Natural killer cell treated with Interleukin-12 subunit alpha and Interleukin-12 subunit beta and Interleukin-15 and Interleukin-18, amount 100 ng/mL, for 72 hours (primary cell): ENCODE measurements at regions not wholly inside any gene's neighbourhood (a gene's known extent, or its start where the extent isn't known, plus 50 kb on each side); places are given as distances from the start of the nearest gene placed in this dataset.

Experiments used
- ATAC-seq, 2 donors: fragments of 150-1000 bp; cut with Tn5 transposase in 1 of 2; sonication (Bioruptor Pico), chemical (Tn5 transposase) in 1 of 2; 2 replicates each; pipeline ENCODE4 v1.10.0; 2021
- DNase-seq: peaks from one replicate; pipeline ENCODE4 v3.0.0; 2022; ENCODE audit warnings: low spot score
- H3K27ac Mint-ChIP-seq, 2 donors: 1 replicate in 1 of 2; 2 replicates in 1 of 2; pipeline ENCODE4 v1.8.0; 2022; ENCODE audit warnings: mixed read lengths in 2 of 2, mild to moderate bottlenecking in 1 of 2, moderate library complexity in 1 of 2
- H3K27me3 Mint-ChIP-seq, 2 donors: 1 replicate in 1 of 2; 2 replicates in 1 of 2; pipeline ENCODE4 v1.8.0; 2022; ENCODE audit warnings: mixed read lengths in 2 of 2
- H3K36me3 Mint-ChIP-seq: one replicate; pipeline ENCODE4 v1.8.0; 2022; ENCODE audit warnings: mixed read lengths
- H3K4me1 Mint-ChIP-seq, 2 donors: 1 replicate in 1 of 2; 2 replicates in 1 of 2; pipeline ENCODE4 v1.8.0; 2022; ENCODE audit warnings: low read depth in 2 of 2, mixed read lengths in 2 of 2, mild to moderate bottlenecking in 1 of 2
- H3K4me3 Mint-ChIP-seq: one replicate; pipeline ENCODE4 v1.8.0; 2022; ENCODE audit warnings: mixed read lengths
- H3K9me3 Mint-ChIP-seq: 2 replicates; pipeline ENCODE4 v1.8.0; 2022; ENCODE audit warnings: mixed read lengths

DNA sequence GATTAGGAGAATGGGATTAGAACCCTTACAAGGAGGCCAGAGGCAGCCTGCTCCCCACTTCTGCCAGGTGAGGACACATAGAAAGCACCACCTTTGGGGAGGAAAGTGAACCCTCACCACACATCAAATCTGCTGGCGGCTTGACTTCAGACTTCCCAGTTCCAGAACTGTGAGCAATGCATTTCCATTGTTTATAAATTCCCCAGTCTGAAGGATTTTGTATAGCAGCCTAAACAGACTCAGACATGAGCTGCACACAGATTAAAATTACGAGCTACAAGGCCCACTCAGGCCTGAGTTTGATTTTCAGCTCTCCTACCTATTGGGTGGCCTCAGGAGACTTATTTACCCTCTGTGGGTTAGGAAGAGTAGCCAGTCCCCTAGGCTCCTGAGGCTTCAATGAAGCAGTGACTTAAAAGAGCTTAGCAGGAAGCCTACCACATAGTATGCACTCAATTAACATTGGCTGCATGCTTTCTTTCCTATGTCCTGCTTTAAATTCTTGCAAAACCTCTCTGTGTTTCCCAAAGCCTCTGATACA lies 350.7 kb upstream of the ZMIZ1 start:
- Mint-ChIP-seq H3K9me3 (no peaks in the 10 kb centered on the region), H3K4me3 (no peak overlapping the region), H3K4me1 (no peaks in the 10 kb centered on the region), H3K27ac (no peak overlapping the region), H3K36me3 (no peaks in the 10 kb centered on the region), H3K27me3 (peaks cover 10 to 29% of the 10 kb centered on the region in 2 donors)
- no peak for ATAC-seq
- no peak for DNase-seq

DNA sequence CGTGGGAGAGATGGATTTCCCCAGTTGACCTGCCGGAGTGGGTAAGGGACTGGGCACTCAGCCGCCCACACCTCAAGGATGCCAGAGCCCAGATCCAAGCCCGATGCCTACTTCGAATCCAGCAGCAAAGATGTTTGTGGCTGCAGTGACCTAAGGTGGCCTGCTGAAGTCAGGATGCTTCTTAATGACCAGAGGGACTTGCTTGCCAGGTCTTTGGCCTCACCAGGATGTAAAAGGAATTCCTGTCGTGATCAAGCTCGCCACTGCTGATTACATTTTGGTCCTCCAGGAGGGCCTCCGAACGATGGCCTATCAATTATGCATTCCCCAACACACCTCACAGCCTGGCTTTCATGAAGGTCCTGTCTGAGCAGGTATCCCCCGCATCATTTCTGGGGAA lies 349.5 kb upstream of the ZMIZ1 start:
- H3K27me3 Mint-ChIP-seq, result peaks cover 18 to 33% of the 10 kb centered on the region in 2 donors
- no peaks in the 10 kb centered on the region for H3K9me3 Mint-ChIP-seq
- no peak for DNase-seq
- H3K27ac Mint-ChIP-seq, result no peak overlapping the region
- no peak for ATAC-seq
- H3K4me3 Mint-ChIP-seq, result no peak overlapping the region
- no peaks in the 10 kb centered on the region for H3K36me3 Mint-ChIP-seq
- no peaks in the 10 kb centered on the region for H3K4me1 Mint-ChIP-seq

DNA sequence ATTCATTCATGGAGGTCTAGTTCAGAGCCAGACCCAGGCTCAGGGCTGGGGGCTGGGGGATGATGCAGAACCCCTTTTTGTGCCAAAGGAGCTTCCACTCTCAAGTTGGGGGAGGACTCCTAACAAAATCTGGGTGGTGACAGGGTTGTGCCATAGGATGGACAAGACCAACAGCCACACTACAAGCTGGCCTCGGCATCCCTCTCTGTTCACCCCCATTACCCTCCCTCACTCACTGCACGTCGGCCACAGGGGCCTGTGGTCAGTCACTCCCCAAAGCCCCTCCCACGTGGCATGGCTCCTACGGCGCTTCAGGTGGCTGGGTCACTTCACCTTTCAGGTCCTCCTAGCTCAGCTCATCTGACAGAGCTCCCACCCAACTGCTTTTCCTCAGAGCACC lies 348.7 kb upstream of the ZMIZ1 start:
- ATAC-seq (no peak), DNase-seq (no peak)
- no peak overlapping the region for H3K4me3 Mint-ChIP-seq
- H3K36me3 Mint-ChIP-seq, result no peaks in the 10 kb centered on the region
- no peak overlapping the region for H3K27ac Mint-ChIP-seq
- peaks cover 21 to 39% of the 10 kb centered on the region in 2 donors for H3K27me3 Mint-ChIP-seq
- H3K9me3 Mint-ChIP-seq, result no peaks in the 10 kb centered on the region
- H3K4me1 Mint-ChIP-seq, result no peaks in the 10 kb centered on the region

DNA sequence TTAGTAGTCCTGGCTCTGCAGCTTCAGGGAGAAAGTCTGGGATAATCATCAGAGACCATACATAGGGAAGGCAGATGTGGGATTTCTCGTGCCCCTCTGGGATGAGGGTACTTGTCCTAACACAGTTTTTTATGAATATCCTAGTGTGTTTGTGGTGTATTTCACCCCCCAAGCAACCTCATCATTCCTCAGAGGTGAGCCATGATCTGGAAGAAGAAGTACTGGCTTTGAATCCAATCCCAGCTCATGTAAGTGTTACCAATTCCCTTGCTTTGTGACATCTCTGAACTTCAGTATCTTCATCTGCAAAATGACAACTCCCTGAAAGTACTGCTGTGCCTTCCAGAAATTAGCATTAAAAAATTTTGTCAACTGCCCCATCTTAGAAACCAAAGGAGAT lies 347.5 kb upstream of the ZMIZ1 start:
- ATAC-seq (no peak), DNase-seq (no peak)
- H3K27ac Mint-ChIP-seq, result no peak overlapping the region
- no peak overlapping the region for H3K4me3 Mint-ChIP-seq
- H3K27me3 Mint-ChIP-seq, result peaks cover 26 to 50% of the 10 kb centered on the region in 2 donors
- H3K36me3 Mint-ChIP-seq, result no peaks in the 10 kb centered on the region
- H3K4me1 Mint-ChIP-seq, result no peaks in the 10 kb centered on the region
- no peaks in the 10 kb centered on the region for H3K9me3 Mint-ChIP-seq

DNA sequence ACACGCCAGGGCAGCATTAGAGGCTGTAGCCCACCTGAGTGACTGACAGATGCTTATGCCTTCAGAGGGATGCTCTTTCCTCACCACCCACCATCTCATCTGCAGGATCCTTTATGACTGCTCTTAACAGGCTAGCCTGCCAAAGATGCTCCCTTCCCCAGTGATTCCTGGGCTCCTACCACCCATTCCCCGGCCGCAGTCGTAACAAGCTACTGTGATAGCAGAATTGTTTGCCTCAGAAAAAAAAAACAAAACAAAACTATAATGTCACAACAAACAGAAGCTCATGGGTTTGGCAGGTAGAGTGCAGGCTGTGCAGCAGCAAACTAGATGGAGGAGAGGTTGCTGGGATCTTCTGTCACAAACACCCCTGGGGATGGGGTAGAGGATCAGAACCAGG lies 343.9 kb upstream of the ZMIZ1 start:
- Mint-ChIP-seq H3K9me3 (no peaks in the 10 kb centered on the region), H3K27me3 (peaks cover 36 to 70% of the 10 kb centered on the region in 2 donors), H3K36me3 (no peaks in the 10 kb centered on the region), H3K27ac (no peak overlapping the region), H3K4me3 (no peak overlapping the region), H3K4me1 (no peaks in the 10 kb centered on the region)
- DNase-seq, result no peak
- no peak for ATAC-seq

DNA sequence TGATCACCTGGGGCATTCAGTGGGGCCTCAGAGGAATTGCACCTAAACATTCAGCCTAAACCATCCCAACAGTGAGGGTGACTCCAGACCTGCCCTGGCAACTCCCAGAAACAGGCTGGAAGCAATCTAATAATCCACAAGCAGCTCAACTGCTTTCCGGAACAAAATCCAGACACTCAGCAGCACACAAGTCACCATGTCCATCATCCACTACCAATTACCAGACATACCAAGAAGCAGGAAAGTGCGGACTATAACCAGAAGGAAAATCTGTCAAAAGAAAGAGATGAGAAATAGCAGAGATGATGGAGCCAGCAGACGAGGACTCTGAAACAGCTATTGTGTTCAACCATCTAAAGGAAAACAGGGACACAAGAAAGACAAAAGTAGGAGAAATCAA lies 342.6 kb upstream of the ZMIZ1 start:
- no peak for DNase-seq
- no peak overlapping the region for H3K27ac Mint-ChIP-seq
- H3K36me3 Mint-ChIP-seq, result no peaks in the 10 kb centered on the region
- ATAC-seq, result no peak
- H3K9me3 Mint-ChIP-seq, result no peaks in the 10 kb centered on the region
- no peaks in the 10 kb centered on the region for H3K4me1 Mint-ChIP-seq
- peaks cover 41 to 59% of the 10 kb centered on the region in 2 donors for H3K27me3 Mint-ChIP-seq
- no peak overlapping the region for H3K4me3 Mint-ChIP-seq

DNA sequence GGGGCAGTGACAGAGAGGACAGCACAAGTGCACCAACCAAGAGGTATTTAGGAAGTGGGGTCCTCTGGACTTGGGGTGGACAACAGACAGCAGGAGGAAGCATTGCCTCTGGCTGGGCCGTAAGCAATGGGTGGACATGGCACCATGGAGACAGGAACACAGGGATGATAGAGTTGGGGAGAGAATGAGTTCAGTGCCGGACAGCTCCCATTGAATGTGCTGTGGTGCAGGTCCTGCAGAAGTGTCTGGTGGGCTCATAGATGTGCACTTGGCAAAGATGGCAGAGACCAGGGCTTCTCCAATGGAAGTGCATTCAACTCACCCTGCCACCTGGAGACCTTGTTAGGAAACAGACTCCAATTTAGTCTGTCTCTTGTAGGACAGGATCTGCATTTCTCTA lies 341.5 kb upstream of the ZMIZ1 start:
- H3K4me1 Mint-ChIP-seq, result no peaks in the 10 kb centered on the region
- no peak overlapping the region for H3K4me3 Mint-ChIP-seq
- no peaks in the 10 kb centered on the region for H3K36me3 Mint-ChIP-seq
- H3K27ac Mint-ChIP-seq, result no peak overlapping the region
- DNase-seq (no peak), ATAC-seq (peak in 1 of 2 donors; percentile 26)
- H3K27me3 Mint-ChIP-seq, result peaks cover 38 to 54% of the 10 kb centered on the region in 2 donors
- H3K9me3 Mint-ChIP-seq, result no peaks in the 10 kb centered on the region

DNA sequence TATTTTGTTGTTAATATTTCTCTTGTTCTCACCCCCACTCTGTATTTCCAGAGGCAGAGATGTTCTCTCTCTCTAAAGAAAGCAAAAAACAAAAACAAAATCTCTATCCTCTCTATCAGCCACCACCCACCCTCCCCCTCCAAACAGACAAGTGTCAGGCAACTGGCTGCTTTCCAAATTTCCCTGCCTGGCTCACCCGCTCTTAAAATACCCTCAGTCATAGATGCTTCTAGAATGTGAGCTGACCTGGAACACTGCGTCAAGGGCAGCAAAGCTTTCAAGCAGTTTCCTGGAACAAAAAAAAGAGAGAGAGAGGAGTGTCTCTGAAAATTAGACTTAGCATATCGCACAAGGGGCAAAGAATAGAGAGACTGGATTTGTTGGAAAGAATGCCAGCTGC lies 341.0 kb upstream of the ZMIZ1 start:
- DNase-seq (no peak), ATAC-seq (no peak)
- no peaks in the 10 kb centered on the region for H3K9me3 Mint-ChIP-seq
- H3K4me1 Mint-ChIP-seq, result no peaks in the 10 kb centered on the region
- peaks cover 38 to 54% of the 10 kb centered on the region in 2 donors for H3K27me3 Mint-ChIP-seq
- H3K27ac Mint-ChIP-seq, result no peak overlapping the region
- no peak overlapping the region for H3K4me3 Mint-ChIP-seq
- H3K36me3 Mint-ChIP-seq, result no peaks in the 10 kb centered on the region

DNA sequence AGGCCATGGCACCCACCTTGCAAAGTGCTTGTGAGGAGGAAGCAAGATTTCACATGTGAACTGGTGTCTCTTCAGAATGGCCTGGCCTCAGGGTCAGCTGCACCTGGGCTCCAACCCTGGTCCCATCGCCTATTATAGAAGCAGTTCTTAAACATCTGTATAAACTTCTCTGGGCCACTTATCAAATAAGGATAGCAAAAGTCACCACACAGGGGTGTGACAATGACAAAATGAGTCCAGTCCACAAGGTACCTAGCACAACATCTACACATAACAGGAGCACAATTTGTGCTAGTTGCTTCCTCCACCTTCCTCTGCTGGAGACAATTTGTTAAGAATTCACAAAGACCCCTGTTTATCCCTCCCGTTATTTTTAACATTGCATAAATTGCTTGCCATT lies 340.6 kb upstream of the ZMIZ1 start:
- no peaks in the 10 kb centered on the region for H3K4me1 Mint-ChIP-seq
- H3K27ac Mint-ChIP-seq, result no peak overlapping the region
- DNase-seq (no peak), ATAC-seq (no peak)
- H3K4me3 Mint-ChIP-seq, result no peak overlapping the region
- no peaks in the 10 kb centered on the region for H3K36me3 Mint-ChIP-seq
- no peaks in the 10 kb centered on the region for H3K9me3 Mint-ChIP-seq
- peaks cover 38 to 54% of the 10 kb centered on the region in 2 donors for H3K27me3 Mint-ChIP-seq

DNA sequence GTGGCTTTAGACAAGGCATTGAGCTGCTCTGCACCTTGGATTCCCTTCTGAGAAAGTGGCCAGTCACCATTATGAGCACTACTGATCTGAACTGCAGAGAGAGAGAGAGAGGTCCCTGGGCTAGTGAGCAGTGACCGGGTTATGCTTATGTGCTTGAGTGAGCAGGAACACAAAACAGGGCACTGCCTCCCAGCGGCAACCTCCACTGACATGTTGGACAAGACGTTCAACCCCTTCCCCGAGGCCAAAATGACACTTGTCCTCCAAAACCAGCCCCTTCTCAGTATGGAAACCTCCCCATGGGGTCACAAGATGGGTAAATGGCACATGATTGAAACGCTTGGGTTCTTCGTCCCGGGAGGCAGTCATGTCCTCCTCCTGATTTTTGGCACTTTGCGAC lies 339.4 kb upstream of the ZMIZ1 start:
- no peak for ATAC-seq
- H3K27ac Mint-ChIP-seq, result no peak overlapping the region
- DNase-seq, result no peak
- no peak overlapping the region for H3K4me3 Mint-ChIP-seq
- H3K27me3 Mint-ChIP-seq, result peaks cover 29 to 43% of the 10 kb centered on the region in 2 donors
- no peaks in the 10 kb centered on the region for H3K4me1 Mint-ChIP-seq
- no peaks in the 10 kb centered on the region for H3K36me3 Mint-ChIP-seq
- H3K9me3 Mint-ChIP-seq, result no peaks in the 10 kb centered on the region

DNA sequence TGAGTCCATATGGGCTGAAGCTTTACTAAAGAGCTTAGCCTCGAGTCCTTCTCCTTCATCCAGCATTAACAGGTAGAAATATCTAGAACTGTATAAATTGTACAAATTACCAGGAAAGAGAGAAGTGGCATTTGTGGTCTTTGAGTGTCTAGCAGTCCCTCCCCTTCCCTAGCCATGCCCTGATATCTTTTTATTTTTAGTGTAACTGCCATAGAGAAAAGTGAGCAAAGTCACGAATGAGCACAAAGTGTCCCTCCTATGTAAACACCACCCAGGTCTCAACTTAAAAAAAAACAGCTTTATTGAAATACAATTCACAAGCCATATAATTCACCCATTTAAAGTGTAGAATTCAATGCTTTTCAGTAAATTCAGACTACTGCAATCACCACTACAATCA lies 339.0 kb upstream of the ZMIZ1 start:
- no peaks in the 10 kb centered on the region for H3K9me3 Mint-ChIP-seq
- H3K27ac Mint-ChIP-seq, result no peak overlapping the region
- H3K4me1 Mint-ChIP-seq, result no peaks in the 10 kb centered on the region
- peaks cover 28 to 41% of the 10 kb centered on the region in 2 donors for H3K27me3 Mint-ChIP-seq
- no peak for DNase-seq
- no peaks in the 10 kb centered on the region for H3K36me3 Mint-ChIP-seq
- no peak overlapping the region for H3K4me3 Mint-ChIP-seq
- no peak for ATAC-seq

DNA sequence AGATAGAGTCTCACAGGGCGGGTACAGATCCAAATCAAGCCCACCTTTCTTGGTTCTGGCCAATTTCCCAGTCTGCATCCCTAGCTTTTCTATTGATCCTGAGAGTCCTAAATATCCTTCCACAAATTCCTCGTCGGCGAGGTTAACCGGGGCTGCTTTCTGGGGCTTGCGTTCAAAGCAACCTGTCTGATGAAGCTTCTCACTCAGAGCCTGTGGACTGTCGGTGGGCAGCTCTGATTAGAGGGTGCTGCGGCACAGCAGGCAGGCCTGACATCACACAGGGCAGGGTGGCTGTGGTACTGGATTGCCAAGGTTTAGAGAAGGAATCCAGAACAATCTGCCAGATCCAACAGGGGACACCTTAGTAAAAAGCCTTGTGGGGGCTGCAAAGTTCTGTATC lies 338.0 kb upstream of the ZMIZ1 start:
- no peak overlapping the region for H3K27ac Mint-ChIP-seq

DNA sequence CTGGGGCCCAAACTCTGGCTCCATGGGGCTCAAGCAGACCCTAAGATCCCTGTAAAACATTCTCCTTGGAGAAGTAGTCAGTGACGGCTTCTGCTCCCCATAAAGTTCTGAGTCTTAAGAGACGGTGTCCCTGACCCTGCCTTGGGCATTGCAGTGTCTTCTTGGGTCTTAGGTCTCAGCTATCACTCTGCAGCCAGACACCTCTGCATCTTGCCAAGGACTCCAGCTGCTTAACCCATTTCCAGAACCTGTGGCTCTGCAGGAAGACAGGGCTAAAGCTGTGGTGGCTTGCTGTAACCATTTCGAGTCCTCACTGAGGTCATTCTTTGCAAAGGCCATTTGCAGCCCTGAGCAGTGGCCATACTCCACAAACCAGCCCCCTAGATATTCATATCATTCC lies 337.1 kb upstream of the ZMIZ1 start:
- no peak overlapping the region for H3K4me3 Mint-ChIP-seq
- no peak overlapping the region for H3K27ac Mint-ChIP-seq
- DNase-seq (no peak), ATAC-seq (no peak)
- no peaks in the 10 kb centered on the region for H3K4me1 Mint-ChIP-seq
- H3K36me3 Mint-ChIP-seq, result no peaks in the 10 kb centered on the region
- peaks cover 20 to 36% of the 10 kb centered on the region in 2 donors for H3K27me3 Mint-ChIP-seq
- no peaks in the 10 kb centered on the region for H3K9me3 Mint-ChIP-seq

More for the DNA sequence above, 338.0 kb upstream of the ZMIZ1 start:
- no peak overlapping the region for H3K4me3 Mint-ChIP-seq
- H3K4me1 Mint-ChIP-seq, result no peaks in the 10 kb centered on the region
- DNase-seq, result no peak
- H3K36me3 Mint-ChIP-seq, result no peaks in the 10 kb centered on the region
- no peak for ATAC-seq
- peaks cover 24 to 40% of the 10 kb centered on the region in 2 donors for H3K27me3 Mint-ChIP-seq
- no peaks in the 10 kb centered on the region for H3K9me3 Mint-ChIP-seq

DNA sequence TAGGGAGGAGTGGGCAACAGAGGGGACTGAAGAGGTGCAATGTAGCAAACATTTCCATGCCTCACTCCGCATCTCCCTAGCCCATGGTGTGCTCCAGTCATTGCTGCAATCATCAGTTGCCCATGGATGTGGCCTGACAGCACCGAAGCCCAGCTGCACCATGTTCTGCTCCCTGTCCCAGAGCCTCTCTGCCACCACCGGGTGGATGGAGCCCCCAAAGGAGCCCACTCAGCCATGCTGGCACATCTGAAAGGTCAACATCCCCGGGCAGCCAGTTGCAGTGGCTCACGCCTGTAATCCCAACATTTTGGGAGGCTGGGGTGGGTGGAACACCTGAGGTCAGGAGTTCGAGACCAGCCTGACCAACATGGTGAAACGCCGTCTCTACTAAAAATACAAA lies 336.4 kb upstream of the ZMIZ1 start:
- Mint-ChIP-seq H3K4me1 (no peaks in the 10 kb centered on the region), H3K36me3 (no peaks in the 10 kb centered on the region), H3K4me3 (no peak overlapping the region), H3K27me3 (peaks cover 18 to 38% of the 10 kb centered on the region in 2 donors), H3K9me3 (no peaks in the 10 kb centered on the region), H3K27ac (no peak overlapping the region)
- no peak for ATAC-seq
- DNase-seq, result no peak

DNA sequence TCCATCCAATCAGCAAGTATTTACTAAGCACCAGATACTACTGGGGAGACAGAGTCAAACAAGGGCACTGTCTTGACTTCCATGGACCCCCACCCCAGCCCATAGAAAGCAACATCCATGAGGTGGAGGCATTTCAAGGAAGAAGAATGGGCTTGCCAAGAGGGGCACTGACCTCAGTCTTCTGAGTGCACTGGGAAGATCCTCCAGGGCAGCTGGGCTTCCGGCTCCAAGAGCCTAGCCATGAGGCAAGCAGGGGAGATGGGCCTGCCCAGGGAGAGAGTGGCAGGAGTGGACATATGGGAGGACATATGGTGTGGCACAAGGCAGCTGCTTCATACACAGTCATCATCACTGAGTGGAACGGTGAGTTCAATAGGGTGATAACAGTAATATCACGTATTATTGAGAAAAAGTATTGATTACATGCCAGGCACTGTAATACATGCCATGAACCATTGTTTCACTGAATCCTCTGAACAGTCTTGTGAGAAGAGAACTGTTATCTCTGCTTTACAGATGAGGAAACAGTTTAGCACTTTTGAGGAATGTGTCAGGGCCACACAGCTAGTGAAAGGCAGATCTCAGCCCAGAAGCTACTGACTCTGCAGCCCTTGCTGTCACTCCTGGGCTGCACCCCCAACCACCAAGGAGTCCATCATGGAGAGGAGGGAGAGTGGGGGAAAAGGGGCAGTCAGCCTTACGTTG lies 331.7 kb upstream of the ZMIZ1 start:
- ATAC-seq (no peak), DNase-seq (no peak)
- no peaks in the 10 kb centered on the region for H3K4me1 Mint-ChIP-seq
- H3K27me3 Mint-ChIP-seq, result peaks cover 8 to 30% of the 10 kb centered on the region in 2 donors
- no peaks in the 10 kb centered on the region for H3K36me3 Mint-ChIP-seq
- H3K4me3 Mint-ChIP-seq, result no peak overlapping the region
- no peak overlapping the region for H3K27ac Mint-ChIP-seq
- no peaks in the 10 kb centered on the region for H3K9me3 Mint-ChIP-seq
